ENCODE measurements at regions not wholly inside any gene's neighbourhood (a gene's known extent, or its start where the extent isn't known, plus 50 kb on each side); places are given as distances from the start of the nearest gene placed in this dataset.

DNA sequence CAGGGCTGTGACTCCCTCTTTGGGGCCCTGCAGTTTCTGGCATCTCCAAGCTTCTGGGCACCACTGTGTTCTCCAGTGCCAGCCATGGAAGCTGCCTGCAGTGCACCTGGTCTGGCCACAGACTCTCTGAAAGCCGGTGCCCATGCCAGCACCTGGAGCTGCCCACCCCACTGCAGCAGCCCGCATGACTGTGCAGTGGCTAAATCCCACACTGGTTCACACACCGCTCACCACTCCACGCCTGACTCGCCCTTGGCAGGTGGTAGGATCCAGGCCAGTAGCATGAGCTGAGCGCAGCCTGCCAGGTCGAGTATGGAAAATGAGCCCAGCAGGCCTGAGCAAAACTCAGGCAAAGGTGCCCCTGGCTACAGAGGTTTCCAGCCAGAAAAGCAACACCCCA is 72.8 kb upstream of the INTU start:
- TF ChIP-seq POLR2A (IDR thresholded peaks at IDR 0.05) (no peak), CTCF (IDR thresholded peaks at IDR 0.05) (no peak)

Measured in Peyer's patch (tissue), 4 donors.